ENCODE measurements at regions not wholly inside any gene's neighbourhood (a gene's known extent, or its start where the extent isn't known, plus 50 kb on each side); places are given as distances from the start of the nearest gene placed in this dataset.

DNA sequence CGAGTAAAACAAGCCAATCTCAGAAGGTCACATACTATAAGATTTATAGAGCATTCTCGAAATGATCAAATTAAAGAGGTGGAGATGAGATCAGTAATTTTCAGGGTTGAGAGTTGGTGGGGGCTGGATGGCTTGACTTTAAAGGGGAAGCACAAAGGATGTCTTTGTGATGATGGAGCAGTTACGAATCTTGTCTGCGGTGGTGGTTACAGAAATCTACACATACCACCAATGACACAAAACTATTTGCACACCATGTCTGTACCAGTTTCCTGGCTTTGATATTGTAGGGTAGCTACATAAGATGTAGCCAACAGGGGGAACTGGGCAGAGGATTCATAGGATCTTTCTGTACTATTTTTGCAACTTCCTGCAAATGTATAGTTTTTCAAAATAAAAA, 190.6 kb upstream of the SMIM21 start:
- no peak for DNase-seq (ENCODE audit: low read depth in 2 of 2)

DNA sequence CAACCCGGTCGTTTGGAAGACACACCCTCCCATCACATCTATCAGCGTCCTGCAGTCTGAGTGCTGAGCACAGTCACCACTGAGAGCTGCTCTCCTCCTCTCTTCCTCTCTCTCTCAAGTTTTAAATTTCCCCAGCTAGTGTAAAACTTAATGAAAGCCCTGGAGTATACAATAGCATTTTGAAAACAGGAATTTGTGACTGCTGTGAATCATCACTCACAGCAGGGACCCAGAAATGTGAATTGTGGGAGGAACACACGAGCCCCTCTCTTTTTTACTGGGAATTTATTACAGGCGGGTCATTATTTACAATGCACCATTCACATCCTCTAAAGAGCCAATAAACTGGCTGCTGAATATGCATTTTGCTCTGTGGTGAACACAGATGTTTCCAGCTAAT, 185.0 kb upstream of the SMIM21 start:
- no peak for DNase-seq (ENCODE audit: low read depth in 2 of 2)

DNA sequence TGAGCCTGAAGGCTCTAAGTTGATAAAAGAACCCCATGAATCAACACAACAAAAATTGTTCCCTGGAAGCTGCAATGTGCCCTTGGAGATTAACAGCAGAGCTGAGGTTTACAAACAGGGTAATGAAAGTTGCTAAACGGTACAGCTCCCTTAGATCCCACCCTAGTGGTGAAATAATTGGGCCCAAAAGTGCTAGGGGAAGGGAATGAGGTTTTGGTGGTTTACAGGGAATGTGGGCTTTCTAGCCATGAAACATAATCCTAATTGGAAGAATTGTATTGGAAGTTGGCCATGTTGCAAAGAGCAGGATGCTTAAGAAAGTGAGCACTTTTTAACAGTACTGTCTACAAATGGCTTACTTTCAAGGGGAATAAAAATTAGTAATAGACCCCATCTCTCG, 180.2 kb upstream of the SMIM21 start:
- peak; percentile 13 to 34 for DNase-seq (ENCODE audit: low read depth in 2 of 2)

DNA sequence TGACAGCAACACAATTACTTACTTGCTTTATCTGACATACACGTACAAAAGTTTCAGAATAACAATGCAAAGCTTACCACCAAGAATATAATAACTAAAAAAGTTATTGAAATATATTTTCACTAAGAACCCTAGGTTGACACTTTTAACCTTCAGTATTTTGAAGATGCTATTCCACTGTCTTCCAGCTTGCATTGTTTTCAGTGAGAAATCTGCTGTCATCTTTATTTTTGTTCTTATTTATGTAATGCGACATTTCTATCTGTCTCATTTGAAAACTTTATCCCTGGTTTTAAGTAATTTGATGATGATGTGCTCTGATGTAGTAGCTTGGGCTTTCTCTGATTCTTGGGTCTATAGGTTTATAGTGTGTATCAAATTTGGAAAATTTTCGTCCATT, 165.0 kb upstream of the SMIM21 start:
- DNase-seq (ENCODE audit: low read depth in 2 of 2): no peak

DNA sequence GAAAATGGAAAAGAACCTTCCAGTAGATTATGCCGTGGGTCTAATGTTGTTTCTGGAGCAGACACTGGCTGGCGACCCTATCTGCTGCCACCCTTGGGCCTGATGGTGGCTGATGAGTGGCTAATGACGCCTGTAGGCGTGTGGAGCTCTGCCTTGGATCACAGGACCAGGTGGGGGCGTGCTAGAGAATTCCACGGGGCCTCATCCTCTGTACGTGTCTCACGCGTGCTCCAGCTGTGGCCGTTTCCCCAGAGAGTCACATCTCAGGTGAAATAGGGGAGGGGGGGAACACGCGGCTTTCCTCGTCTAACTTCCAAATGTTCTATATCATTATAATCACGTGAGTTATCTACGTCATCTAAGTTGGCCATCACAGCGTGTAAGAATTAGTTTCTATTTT, 160.9 kb upstream of the SMIM21 start:
- DNase-seq (ENCODE audit: low read depth in 2 of 2): no peak

DNA sequence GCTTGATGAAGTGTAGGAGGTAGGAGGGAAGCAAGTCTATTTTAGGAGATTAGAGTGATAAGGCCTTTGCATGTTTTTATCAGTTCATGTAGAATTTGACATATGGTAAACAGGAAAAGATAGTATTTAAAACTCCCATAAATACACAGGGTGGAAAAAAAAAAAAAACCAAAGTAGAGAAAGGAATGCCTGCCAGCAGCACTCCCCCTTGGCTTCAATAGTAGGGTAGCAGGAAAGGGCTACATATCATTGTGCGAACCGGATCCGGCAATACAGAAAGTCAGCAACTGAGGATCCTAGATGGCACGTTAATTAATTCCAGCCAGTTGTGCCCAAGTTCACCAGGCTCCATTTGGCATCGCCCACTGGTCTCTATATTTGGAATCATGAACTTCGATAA, 159.6 kb upstream of the SMIM21 start:
- DNase-seq (ENCODE audit: low read depth in 2 of 2): no peak

DNA sequence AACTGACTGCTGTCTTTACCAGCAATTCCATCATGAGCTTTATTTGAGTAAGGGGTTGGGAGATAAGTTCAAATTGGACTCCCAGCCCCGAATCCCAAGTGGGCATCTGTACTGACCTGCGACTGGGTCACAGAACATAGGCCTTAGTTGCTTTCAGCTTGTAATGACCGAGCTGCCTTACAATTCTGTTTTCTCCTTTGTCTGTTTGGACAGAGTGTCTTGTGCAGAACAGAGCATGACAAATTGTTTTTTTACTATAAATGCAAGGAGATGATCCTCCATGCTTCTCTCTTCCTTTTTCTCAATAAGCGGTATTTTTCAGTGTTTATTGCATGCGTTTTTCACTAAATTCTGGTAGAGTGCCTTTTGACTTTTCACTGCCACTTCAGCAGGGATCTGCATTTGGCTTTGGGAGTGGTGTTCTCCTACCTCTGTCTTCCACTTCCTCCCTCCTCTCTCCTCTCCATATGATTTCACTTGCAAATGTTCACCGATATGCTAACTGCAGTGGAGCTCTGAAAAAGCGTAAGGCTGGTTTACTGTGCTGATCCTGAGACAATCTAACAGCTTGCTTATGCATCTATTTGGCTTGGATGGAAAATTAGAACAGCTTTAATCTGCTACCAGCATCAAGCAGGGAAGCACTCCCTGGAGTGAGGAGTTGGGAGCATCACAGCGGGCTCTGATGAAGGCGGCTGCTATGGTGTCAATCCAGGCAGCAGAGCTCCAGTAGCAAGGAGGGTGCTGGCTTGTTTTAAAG, 158.8 kb upstream of the SMIM21 start:
- DNase-seq (ENCODE audit: low read depth in 2 of 2): no peak

DNA sequence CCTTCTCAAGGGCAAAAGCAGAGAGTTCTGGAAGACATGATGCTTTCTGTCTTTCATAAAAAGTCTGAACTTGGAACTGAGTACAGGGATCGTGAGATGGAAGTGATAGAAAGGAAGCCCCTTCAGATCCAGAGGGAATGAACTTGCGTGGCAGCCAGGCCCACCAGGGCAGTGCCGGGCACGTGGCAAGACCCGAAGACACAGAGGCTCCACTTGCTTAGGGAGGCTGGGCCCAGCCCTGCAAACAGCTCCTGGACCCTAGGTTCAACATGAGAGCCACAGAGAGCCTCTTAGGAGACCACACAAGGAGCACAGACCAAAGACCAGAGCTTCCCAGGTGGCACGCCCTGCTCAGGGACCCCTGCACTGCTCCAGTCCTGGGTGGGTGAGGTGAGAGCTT, 155.4 kb upstream of the SMIM21 start:
- no peak for DNase-seq (ENCODE audit: low read depth in 2 of 2)

DNA sequence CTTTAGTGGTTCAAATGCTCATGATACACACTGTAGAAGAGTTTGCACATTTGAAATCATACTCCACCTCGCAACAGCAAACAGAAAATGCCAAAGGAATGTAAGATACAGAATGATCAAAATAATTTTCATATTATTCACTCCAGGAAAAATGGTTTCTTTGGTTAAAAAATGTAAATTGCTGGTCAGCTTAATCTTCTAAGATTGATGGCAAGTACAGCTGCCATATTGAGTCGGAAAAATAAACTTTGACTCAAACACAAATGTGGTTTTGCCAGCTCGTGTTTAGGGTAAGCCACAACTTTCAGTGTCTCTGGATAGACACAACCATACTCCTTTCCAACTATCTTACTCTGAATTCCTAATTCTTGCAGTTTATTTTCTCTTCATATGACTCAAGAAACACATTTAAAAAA, 154.9 kb upstream of the SMIM21 start:
- DNase-seq (ENCODE audit: low read depth in 2 of 2): peak; percentile 64 to 72

DNA sequence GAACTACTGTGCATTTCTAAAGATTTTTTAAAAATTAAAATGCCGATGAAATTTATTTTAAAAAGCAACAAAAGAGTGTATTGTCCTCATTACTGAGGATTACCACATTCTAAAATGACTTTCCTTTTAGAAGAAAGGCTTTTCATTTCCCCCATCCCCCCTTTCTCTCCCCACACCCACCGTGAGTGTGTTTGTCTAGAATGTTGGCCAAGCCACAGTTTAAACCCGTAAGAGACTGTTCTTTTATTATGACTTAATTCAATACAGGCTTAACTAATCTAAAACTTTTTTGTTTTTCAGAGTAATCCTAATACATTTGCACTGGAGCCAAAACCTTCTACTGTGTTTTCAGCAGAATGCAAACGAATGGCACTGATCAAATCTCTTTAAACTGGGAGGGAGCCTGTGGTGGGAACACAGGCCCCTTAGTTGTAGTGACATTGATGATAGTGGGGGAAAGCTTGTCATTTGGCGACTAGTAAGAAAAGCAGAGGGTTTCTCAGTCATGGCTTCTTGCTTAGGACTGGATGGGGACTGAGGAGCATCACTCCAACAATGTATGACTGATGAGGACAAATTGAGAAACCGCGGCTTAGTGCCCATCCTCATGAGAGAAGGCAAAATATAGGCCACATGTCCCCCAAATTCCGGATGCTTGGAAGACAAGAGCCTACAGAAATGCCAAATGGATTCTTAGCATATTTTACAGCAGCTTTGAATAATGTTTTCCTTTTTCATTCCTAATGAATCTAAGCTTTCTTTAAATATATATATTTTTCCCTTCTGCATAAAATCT, 154.0 kb upstream of the SMIM21 start:
- peak; percentile 23 to 34 for DNase-seq (ENCODE audit: low read depth in 2 of 2)

DNA sequence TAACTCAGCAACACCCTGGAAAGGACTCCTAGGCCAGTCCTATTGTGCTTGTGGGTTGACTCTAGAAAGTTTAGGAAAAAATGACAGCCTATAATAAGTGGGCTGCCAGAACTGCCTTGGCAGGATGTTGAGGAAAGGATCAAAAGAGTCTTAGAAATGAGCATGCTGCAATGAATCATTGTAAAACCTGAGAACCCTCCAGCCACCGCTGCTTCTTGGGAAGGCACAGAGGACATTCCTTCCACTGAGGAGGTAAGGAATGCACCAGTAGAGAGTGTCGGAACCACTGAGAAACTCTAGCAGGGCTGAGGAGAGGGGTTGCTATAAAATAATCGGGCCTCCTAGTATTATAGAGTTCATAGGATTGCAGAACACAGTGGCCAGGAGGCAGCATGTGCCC, 146.7 kb upstream of the SMIM21 start:
- no peak for DNase-seq (ENCODE audit: low read depth in 2 of 2)

DNA sequence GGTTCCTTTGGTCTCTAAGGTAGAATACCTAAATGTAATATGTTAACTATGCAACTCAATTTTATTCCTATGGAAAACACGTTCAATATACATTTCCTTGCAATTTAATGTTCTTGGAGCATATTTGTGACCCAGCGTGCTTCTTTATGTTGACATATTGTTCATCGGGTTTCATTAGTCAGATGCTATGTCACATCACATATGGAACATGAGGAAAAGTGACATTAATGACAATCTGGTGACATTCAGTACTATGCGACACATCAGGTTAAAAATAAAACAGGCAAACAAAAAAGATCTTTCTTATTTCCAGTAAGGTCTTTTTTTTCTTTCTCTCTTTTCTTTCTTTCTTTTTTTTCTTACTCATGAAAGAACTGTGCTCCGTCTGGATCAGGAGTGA, 135.6 kb upstream of the SMIM21 start:
- DNase-seq (ENCODE audit: low read depth in 2 of 2): no peak

DNA sequence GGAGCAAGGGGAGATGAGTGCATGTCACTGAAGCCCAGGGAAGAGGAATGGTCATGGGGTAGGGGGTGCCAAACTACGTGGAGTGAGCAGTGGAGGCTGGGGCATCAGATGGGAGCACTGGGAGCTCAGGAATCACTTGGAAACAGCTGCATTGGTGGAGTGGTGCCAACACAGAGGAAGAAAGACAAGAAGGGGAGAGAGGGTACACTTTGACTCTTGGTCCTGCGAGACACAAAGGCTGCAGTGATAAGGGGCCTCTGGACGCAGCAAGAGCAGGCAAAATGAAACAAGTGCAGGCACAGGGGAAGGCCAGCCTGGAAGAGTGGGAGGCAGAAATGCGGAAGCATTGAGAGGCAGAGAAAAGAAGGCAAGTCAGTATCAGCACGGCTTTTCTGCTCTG, 134.7 kb upstream of the SMIM21 start:
- no peak for DNase-seq (ENCODE audit: low read depth in 2 of 2)

DNA sequence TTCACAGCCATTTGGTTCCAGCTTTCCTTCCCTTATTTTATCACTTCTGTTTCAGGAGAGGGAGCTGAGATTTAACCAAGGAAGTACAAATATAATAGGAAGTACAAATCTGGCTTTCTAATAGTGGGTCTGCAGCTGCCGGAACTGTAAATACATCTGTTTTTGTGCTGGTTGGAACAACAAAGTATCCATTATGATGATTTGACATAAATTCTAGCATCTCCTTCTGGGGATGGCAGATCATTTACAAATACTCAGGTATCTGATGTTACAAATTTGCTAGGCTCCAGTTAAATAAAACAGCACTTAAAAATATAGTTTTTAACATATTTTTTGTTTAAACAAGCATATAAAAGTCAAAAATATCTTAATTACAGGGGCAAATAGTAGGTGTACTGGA, 131.3 kb upstream of the SMIM21 start:
- no peak for DNase-seq (ENCODE audit: low read depth in 2 of 2)

DNA sequence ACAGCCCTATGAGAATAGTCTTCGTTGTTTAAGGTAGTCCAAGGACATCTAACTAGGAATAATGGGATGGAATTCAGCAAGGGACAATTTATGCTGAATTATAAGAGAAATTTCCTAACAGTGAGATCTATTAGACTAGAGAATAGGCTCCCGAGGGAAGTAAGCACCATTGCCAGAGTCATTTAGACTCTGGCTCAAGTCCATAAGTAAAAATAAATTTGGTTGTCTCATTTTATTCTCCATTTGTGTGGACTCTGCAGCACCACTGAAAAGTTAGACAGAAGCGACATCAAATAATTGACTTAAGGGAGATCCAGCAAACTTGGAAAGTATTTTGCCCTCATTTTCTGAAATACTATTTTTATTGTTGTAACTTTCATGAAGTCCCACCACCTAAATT, 129.3 kb upstream of the SMIM21 start:
- no peak for DNase-seq (ENCODE audit: low read depth in 2 of 2)

DNA sequence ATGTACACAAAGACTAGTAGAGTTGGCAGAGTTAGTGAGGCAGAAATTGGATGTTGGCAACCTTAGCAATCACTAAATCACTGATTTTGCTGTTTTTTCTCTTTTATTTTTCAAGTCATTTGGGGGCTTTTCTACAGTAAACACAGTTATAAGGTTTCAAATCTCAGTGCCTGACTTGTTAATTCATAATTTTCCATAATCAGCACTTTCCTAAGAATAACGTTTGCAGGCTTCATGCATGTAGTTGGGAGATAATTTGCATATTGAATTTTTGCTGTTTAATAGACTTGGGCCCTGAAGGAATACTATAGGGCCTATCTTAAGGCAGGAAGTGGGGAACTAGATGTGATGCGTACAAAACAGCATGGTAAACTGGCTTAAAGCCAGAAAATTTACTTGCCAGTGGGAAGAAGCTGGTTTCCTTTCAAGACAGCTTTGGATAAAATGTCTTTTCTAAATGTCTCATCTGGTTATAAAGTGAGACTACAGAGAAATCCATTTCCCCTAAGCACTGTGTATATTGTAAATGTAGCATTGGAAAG, 127.2 kb upstream of the SMIM21 start:
- no peak for DNase-seq (ENCODE audit: low read depth in 2 of 2)

DNA sequence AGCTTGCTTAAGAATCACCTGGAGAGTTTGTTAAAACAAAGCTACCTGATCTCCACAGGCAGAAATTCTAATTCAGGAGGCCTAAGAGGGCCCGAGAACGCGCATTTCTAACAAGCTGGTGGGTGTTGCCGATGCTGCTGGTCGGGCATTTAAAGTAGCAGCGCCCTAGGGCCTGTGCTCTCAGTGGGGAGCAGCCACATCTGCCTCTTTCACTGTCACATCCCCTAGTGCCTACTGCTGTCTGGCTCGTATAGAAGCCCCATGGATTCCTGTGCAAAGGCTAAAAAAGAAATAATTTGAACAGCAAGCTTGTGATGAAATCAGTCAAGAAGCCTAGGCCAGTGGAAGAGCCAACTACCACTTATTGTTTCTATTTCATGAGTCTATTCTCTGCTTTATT, 126.7 kb upstream of the SMIM21 start:
- DNase-seq (ENCODE audit: low read depth in 2 of 2): no peak

DNA sequence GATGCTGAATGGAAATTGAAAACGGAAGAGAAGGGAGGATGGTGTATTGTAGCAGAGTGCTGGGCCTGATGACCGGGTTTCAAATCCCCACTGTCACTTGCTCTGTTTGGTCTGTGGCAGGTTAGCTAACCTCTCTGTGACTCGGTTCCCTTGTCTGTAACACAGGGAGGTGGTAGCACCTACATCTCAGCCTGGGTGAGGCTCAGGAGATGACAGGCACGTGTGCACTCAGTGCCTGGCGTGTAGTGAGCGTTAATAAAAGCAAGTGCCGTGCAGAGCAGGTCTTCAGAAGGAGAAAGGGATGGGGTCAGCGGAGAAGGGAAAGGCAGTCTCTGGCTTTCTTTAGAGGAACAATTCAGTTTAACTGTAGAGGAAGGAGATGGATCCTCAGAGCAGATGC, 125.5 kb upstream of the SMIM21 start:
- DNase-seq (ENCODE audit: low read depth in 2 of 2): no peak

DNA sequence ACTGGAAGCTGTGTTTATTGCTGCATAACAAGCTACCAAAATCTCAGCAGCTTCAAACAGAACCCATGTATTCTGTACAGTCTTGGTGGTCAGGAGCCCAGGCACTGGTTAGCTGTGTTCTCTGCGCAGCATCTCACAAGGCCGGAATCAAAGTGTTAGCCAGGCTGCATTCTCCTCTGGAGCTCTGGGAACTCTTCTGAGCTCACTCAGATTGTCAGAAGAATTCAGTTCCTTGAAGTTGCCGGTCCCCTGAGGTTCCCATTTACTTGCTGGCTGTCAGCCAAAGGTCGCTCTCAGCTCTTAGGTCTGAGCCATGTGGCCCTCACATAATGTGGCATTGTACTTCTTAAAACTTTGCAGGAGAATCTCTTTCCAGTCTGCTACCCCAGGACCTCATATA, 123.6 kb upstream of the SMIM21 start:
- no peak for DNase-seq (ENCODE audit: low read depth in 2 of 2)

DNA sequence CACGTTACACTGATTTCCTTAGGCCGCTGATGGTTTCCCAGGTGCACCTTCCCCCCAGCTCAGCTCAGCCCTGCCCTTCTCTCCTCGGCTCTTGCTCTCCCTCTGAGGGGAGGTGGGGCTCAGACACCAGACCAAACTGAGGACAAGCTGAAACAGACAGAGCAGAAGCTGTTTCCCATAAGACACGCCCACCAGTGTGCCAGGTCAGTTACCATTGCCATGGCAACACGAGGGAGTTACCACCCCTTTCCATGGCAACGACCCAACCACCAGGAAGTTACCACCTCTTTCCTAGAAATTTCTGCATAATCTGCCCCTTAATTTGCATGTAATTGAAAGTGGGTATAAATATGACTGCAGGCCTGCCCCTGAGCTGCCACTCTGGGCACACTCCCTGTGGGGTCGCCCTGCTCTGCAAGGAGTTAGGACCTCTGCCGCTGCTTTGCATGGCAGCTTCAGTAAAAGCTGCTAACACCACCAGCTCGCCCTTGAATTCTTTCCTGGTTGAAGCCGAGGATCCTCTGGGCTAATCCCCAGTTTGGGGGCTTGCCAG, 120.9 kb upstream of the SMIM21 start:
- DNase-seq (ENCODE audit: low read depth in 2 of 2): no peak

DNA sequence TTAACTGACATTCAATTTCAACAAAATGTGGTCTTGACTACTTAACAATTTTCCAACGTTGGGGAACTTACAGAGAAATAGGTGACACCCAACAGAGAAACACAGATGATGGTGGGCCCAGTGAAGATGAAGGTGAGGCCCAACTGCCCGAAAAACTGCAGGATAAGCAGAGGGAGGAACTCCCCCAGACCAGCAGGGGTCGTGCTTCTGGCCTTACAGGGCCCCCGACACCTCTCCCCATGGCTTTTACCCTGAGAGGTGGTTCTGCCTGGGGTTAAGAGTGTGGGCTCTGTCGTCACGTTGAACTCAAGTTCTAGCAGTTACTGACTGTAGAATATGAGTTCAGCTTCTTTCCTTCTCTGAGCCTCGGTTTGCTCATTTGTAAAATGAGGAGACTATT, 119.5 kb upstream of the SMIM21 start:
- no peak for DNase-seq (ENCODE audit: low read depth in 2 of 2)

DNA sequence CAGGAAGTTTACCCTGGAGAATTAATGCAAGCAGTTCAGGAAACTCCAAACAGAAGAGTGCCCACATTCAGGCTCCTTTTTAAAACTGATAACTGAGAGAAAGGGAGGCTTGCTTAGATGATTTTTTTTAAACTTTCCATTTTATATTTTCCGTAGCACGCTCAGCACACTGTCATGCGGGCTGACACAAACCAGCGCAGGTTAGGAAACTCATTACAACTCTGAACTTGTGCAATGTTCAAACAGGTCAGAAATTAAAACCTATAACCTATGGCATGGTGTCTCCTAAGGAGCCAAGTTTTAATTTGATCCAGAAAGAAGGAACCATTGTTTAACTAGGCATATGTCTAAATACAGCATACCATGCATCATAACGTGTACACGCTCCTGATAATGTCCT, 117.7 kb upstream of the SMIM21 start:
- no peak for DNase-seq (ENCODE audit: low read depth in 2 of 2)

DNA sequence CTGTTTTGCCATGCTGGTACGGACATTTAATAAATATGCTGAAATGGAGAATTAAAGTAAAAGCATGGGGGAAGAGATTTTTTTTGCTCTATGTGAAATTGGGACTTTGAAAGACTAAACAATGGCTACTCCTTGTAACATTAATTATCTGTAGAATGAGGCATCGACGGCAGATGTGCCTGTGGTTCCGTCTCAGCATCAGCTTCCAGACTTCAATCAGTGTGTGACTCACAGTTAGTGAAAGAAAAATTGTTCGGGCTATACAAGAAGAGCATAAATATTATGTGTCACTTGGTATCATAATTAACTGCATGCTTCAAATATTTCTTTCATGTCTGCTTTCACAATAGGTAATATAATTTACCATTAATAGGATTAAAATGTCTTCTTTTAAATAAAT, 117.0 kb upstream of the SMIM21 start:
- DNase-seq (ENCODE audit: low read depth in 2 of 2): peak; percentile 53 to 62

Measured in fibroblast of skin of left biceps (primary cell).